Left lung (tissue), 4 donors: ENCODE measurements at regions not wholly inside any gene's neighbourhood (a gene's known extent, or its start where the extent isn't known, plus 50 kb on each side); places are given as distances from the start of the nearest gene placed in this dataset.
"Not testable (repeated sequence)": the region's sequence is repeated elsewhere in the genome, so short reads cannot be mapped to it uniquely, and the experiment has no call there.

ENCODE experiments used
- ATAC-seq: fragments of 200-7000 bp; cut with Tn5 transposase; one replicate; pipeline ENCODE4 v1.9.1; 2020; ENCODE audit warnings: moderate library complexity
- DNase-seq, 4 donors: peaks; one replicate each; pipeline ENCODE4 v3.0.0-alpha.2; 2013 to 2020
- H3K27ac ChIP-seq, 2 donors: fragments of 200-600 bp; sonication (generic) in 1 of 2; one replicate each; pipeline versions ENCODE4 v1.5.0 to v1.8.0; 2020 to 2021
- H3K27me3 ChIP-seq, 2 donors: fragments of 200-600 bp; sonication (generic) in 1 of 2; one replicate each; pipeline versions ENCODE4 v1.5.0 to v1.8.0; 2020 to 2021
- H3K36me3 ChIP-seq, 2 donors: fragments of 200-600 bp; sonication (generic) in 1 of 2; one replicate each; pipeline versions ENCODE4 v1.5.0 to v1.8.0; 2020 to 2021
- H3K4me1 ChIP-seq, 2 donors: fragments of 200-600 bp; one replicate each; pipeline ENCODE4 v1.8.0; 2021
- H3K4me3 ChIP-seq, 2 donors: fragments of 200-600 bp; sonication (generic) in 1 of 2; one replicate each; pipeline versions ENCODE4 v1.5.0 to v1.8.0; 2020 to 2021; ENCODE audit warnings: mild to moderate bottlenecking in 1 of 2
- H3K9me3 ChIP-seq, 2 donors: fragments of 200-600 bp; sonication (generic) in 1 of 2; one replicate each; pipeline versions ENCODE4 v1.5.0 to v1.8.0; 2020 to 2021
- CTCF ChIP-seq, 2 donors: fragments of 200-600 bp; sonication (generic) in 1 of 2; IDR thresholded peaks; one replicate each; pipeline versions ENCODE4 v1.5.0 to v1.8.0; 2021; ENCODE audit warnings: antibody characterized with exemption in 2 of 2
- intact Hi-C, 2 donors: fragments of 100-400 bp; cut with DNase I; formaldehyde crosslinking; loops; one replicate each; pipeline versions ENCODE4 v1.11.2 to v1.14.2; 2022
- donor health status: DM: no; HTN: yes; CAD: no.
- donor health status: DM: no; HTN: no; CAD: no.

- H3K27me3 ChIP-seq, H3K36me3 ChIP-seq, DNase-seq, H3K4me3 ChIP-seq, H3K27ac ChIP-seq, H3K4me1 ChIP-seq, ATAC-seq, intact Hi-C loops: not testable (repeated sequence)
- peaks cover 0 to 25% of the 10 kb centered on the region in 2 donors for H3K9me3 ChIP-seq
Measured at GRCh38 chr1:224011751-224012150, 102.2 kb upstream of the FBXO28 start.

- H3K4me3 ChIP-seq, H3K4me1 ChIP-seq, DNase-seq, H3K27ac ChIP-seq, H3K27me3 ChIP-seq, H3K36me3 ChIP-seq, ATAC-seq, intact Hi-C loops: not testable (repeated sequence)
- peaks cover 0 to 25% of the 10 kb centered on the region in 2 donors for H3K9me3 ChIP-seq
Measured at GRCh38 chr1:224011153-224011552, 102.8 kb upstream of the FBXO28 start.

- H3K27ac ChIP-seq, H3K4me3 ChIP-seq, DNase-seq, H3K27me3 ChIP-seq, intact Hi-C loops, H3K36me3 ChIP-seq, H3K9me3 ChIP-seq, H3K4me1 ChIP-seq, ATAC-seq: not testable (repeated sequence)
Measured at GRCh38 chr1:224005973-224006372, 107.9 kb upstream of the FBXO28 start.

- H3K9me3 ChIP-seq, H3K4me3 ChIP-seq, H3K27ac ChIP-seq, intact Hi-C loops, H3K4me1 ChIP-seq, H3K27me3 ChIP-seq, ATAC-seq, H3K36me3 ChIP-seq: not testable (repeated sequence)
- TF ChIP-seq CTCF (IDR thresholded peaks at IDR 0.05): peak in 1 of 2 donors; percentile 24
- peak in 1 of 4 donors; percentile 19 for DNase-seq
Measured at GRCh38 chr1:224004552-224005315, 109.2 kb upstream of the FBXO28 start.

- H3K4me1 ChIP-seq, H3K9me3 ChIP-seq, DNase-seq, intact Hi-C loops, ATAC-seq, H3K36me3 ChIP-seq, H3K27me3 ChIP-seq, H3K4me3 ChIP-seq, H3K27ac ChIP-seq: not testable (repeated sequence)
Measured at GRCh38 chr1:224003896-224004295, 110.0 kb upstream of the FBXO28 start.

- H3K9me3 ChIP-seq, intact Hi-C loops, H3K27ac ChIP-seq, H3K27me3 ChIP-seq, ATAC-seq, H3K4me3 ChIP-seq, H3K36me3 ChIP-seq, DNase-seq, H3K4me1 ChIP-seq: not testable (repeated sequence)
Measured at GRCh38 chr1:224001757-224002156, 112.2 kb upstream of the FBXO28 start.

GRCh38 chr1:223999761-224000160 lies 114.2 kb upstream of the FBXO28 start:
- DNase-seq: peak in 2 of 4 donors; percentile 13 to 36
- H3K4me1 ChIP-seq, ATAC-seq, H3K27me3 ChIP-seq, H3K36me3 ChIP-seq, H3K4me3 ChIP-seq, H3K27ac ChIP-seq, H3K9me3 ChIP-seq, intact Hi-C loops: not testable (repeated sequence)

- H3K9me3 ChIP-seq, DNase-seq, H3K36me3 ChIP-seq, H3K27me3 ChIP-seq, H3K4me1 ChIP-seq, H3K4me3 ChIP-seq, intact Hi-C loops, H3K27ac ChIP-seq: not testable (repeated sequence)
- ATAC-seq: peak; percentile 59
Measured at GRCh38 chr1:223998676-223999455, 115.0 kb upstream of the FBXO28 start.

- DNase-seq, H3K4me3 ChIP-seq, H3K9me3 ChIP-seq, H3K27me3 ChIP-seq, H3K36me3 ChIP-seq, intact Hi-C loops, H3K27ac ChIP-seq, ATAC-seq: not testable (repeated sequence)
- peaks cover 0 to 12% of the 10 kb centered on the region in 2 donors for H3K4me1 ChIP-seq
Measured at GRCh38 chr1:223996376-223996775, 117.5 kb upstream of the FBXO28 start.

- Histone ChIP-seq H3K4me3 (peak overlapping the region; percentile 65 to 66), H3K27ac (peak overlapping the region; percentile 83 to 92)
- H3K27me3 ChIP-seq, H3K4me1 ChIP-seq, H3K9me3 ChIP-seq, intact Hi-C loops, H3K36me3 ChIP-seq: not testable (repeated sequence)
- peak; percentile 99 to 100 (median 99) for DNase-seq
- ATAC-seq: peak; percentile 100
Measured at GRCh38 chr1:223992456-223993246, 121.3 kb upstream of the FBXO28 start.

GRCh38 chr1:223991297-223991857 lies 122.5 kb upstream of the FBXO28 start:
- H3K27me3 ChIP-seq, ATAC-seq, intact Hi-C loops, H3K36me3 ChIP-seq, H3K4me3 ChIP-seq, H3K9me3 ChIP-seq, DNase-seq, H3K27ac ChIP-seq, H3K4me1 ChIP-seq: not testable (repeated sequence)
